ENCODE measurements at regions not wholly inside any gene's neighbourhood (a gene's known extent, or its start where the extent isn't known, plus 50 kb on each side); places are given as distances from the start of the nearest gene placed in this dataset.

DNA sequence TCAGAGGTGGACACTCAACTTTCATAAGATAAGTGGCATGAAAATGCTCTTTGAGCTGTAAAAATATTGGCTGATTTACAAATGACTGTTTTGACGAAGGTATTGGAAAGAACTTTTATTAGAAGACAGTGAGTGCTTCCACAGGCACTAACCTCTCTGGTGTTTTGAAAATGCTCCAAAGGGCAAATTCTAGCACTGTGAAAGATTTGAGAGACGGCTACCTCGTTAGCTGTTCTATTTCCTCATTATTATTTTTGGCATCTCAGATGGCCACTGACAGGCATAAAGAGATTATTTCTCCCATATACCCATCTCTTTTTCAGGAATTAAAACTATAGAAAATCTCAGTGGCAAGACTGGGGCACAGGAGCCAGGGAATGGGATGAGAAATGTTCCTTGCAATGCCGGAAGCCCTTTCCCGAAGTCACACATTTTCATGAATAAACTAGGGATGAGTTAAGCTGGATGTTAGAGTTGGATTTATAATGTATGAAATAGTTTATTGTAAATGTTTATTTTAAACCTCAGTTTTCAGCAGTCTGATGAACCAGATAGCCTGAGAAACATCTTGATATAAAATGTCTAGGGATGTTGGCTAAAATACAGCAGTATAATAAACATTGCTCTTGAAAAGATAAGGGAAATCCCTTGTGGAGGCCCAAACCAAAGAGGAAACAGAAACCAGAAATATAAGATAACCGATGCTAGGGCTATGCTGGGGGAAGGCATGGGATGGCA, 175.7 kb downstream of the ASB1 start:
- TF ChIP-seq, protein P1, sequence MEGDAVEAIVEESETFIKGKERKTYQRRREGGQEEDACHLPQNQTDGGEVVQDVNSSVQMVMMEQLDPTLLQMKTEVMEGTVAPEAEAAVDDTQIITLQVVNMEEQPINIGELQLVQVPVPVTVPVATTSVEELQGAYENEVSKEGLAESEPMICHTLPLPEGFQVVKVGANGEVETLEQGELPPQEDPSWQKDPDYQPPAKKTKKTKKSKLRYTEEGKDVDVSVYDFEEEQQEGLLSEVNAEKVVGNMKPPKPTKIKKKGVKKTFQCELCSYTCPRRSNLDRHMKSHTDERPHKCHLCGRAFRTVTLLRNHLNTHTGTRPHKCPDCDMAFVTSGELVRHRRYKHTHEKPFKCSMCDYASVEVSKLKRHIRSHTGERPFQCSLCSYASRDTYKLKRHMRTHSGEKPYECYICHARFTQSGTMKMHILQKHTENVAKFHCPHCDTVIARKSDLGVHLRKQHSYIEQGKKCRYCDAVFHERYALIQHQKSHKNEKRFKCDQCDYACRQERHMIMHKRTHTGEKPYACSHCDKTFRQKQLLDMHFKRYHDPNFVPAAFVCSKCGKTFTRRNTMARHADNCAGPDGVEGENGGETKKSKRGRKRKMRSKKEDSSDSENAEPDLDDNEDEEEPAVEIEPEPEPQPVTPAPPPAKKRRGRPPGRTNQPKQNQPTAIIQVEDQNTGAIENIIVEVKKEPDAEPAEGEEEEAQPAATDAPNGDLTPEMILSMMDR (IDR thresholded peaks at IDR 0.05), result no peak
- no peak for TF ChIP-seq POLR2A (IDR thresholded peaks at IDR 0.05)
